ENCODE measurements at regions not wholly inside any gene's neighbourhood (a gene's known extent, or its start where the extent isn't known, plus 50 kb on each side); places are given as distances from the start of the nearest gene placed in this dataset.
"Not testable (repeated sequence)": the region's sequence is repeated elsewhere in the genome, so short reads cannot be mapped to it uniquely, and the experiment has no call there.

- no peak for DNase-seq (ENCODE audit: low read depth)
Observed at GRCh38 chr12:67842124-67842523, 147.1 kb upstream of the IFNG-AS1 start.

DNA sequence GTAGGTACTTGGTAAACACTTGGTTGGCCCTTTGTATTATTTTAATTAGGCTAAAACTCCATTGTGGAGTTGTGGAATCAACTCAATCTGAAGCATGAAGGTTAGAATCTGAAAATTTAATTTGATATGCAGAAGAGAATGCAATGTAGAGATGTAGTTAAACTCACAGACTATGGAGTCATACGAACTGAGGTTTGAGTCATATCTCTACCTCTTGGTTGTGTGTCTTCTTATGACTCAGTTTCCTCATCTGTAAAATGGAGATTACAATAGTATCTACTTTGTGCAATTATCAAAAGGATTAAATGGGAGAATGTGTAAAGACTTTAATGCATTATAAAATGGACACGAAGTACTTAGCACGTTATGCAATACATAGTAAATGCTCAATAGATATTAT is 146.0 kb upstream of the IFNG-AS1 start:
- no peak for DNase-seq (ENCODE audit: low read depth)

- DNase-seq (ENCODE audit: low read depth): no peak
Observed at GRCh38 chr12:67852701-67853100, 136.5 kb upstream of the IFNG-AS1 start.

DNA sequence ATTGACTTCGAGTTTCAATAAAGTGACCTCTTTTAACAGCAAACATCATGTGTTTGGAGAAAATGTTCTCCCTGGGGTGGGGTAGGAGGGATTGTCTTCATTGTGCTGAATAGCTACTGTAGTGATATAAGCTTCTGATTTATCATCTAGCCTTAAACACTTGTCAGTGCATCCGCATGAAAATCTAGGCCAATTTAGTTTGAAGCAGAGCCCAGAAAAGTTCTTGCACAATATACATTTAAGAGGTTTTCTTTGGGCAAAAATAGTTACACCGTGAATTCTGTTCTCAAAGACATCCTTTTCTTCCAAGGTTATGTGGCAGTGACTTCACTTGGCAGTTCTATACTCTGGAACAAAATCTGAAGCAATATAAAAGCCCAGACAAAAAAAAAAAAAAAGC is 136.0 kb upstream of the IFNG-AS1 start:
- DNase-seq (ENCODE audit: low read depth): no peak

GRCh38 chr12:67854351-67854750 is 134.9 kb upstream of the IFNG-AS1 start:
- no peak for DNase-seq (ENCODE audit: low read depth)

GRCh38 chr12:67855103-67855502 is 134.1 kb upstream of the IFNG-AS1 start:
- no peak for DNase-seq (ENCODE audit: low read depth)

DNA sequence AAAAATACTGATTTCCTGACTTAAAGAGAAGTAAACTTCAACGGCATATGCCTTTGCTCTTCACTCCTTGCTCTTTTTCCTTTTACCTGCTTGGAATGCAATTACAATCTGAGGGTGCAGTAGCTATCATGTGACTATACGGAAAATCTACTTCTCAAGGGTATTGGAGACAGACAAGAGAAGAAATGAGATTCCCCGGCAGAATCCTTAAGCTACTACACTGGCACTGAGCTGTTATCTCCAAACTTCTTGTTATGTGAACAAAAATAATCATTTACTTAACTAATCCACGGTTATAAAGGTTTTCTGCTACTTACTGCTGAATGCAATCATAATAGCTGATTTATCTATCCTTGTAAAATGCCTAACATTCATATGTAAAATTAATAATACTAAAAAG is 118.0 kb upstream of the IFNG-AS1 start:
- DNase-seq (ENCODE audit: low read depth): no peak

DNA sequence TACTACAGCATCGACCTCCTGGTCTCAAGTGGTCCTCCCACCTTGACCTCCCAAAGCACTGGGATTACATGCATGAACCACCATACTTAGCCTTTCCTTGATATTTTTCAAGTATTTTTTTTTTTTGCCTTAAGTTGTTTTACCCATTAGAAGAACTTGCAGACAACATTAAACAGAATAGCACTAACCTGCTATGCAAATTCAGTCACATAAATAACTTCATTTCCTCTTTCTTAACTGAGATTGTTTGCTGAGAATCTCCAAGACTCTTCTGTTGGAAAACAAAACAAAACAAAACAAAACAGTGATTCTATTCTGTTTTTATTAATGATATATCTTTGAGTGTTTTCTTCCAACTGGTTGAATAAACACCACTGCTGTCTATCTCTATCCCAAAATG is 115.9 kb upstream of the IFNG-AS1 start:
- no peak for DNase-seq (ENCODE audit: low read depth)

DNA sequence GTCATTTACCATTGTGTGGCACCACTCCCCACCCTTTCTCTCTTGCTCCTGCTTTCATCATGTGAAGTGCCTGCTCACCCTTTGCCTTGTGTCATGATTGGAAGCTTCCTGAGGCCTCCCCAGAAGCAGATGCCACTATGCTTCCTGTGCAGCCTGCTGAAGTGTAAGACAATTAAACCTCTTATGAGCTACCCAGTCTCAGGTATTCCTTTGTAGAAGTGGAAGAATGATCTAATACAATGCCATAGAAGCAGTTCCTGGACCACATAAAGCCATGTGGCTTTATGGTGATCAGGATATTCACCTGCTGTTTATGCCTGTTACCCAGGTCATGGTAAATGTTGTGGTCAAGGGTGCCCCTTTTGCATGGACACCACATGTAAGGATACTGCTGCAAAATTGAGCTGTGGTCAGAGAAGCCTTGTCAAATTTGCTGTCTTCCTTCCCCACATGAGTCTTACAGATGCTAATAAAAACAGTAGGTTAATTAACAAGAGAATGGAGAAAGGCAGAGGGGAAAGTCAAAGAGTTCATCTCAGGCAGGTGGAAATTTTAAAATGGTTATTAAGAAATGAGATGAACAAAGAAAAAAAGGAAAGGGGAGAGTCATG is 112.8 kb upstream of the IFNG-AS1 start:
- DNase-seq (ENCODE audit: low read depth): no peak

GRCh38 chr12:67877727-67878126 is 111.5 kb upstream of the IFNG-AS1 start:
- DNase-seq (ENCODE audit: low read depth): no peak

DNA sequence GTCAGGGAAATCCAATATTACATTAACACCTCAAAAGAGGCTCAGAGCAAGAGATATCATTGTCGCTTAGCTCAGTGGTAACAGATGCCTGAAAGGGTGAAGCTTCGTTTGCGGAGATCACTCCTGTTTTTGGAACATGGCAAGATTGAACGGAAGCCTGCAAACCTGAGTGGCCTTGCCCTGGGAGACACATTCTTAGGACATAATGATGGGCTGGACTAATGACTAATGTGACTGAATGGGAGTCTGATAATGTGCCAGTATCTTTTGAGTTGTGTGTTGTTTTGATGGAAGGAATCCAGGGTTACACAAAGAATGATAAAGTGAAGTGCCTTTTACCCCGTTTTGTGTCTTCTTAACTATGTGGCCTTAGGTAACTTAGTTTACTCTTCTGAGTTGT is 109.3 kb upstream of the IFNG-AS1 start:
- no peak for DNase-seq (ENCODE audit: low read depth)

DNA sequence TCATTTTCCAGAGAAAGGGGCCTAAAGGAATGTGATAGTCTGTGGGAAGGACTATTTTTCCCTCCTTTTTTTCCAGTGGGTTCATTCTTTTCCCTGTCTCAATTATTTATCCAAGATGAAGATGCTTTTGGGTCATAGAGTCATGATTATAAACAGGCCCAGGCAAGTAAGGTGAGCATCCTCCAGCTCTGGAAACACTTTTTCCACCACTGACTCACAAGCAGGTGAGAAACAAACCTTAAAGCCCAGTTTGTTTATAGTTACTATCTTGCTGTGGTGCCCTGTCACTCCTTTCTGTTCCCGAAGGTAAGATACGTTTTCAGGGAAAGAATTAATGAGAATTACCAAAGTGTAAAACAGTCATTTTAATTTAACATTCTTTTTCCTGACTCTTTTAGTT is 107.7 kb upstream of the IFNG-AS1 start:
- no peak for DNase-seq (ENCODE audit: low read depth)

DNA sequence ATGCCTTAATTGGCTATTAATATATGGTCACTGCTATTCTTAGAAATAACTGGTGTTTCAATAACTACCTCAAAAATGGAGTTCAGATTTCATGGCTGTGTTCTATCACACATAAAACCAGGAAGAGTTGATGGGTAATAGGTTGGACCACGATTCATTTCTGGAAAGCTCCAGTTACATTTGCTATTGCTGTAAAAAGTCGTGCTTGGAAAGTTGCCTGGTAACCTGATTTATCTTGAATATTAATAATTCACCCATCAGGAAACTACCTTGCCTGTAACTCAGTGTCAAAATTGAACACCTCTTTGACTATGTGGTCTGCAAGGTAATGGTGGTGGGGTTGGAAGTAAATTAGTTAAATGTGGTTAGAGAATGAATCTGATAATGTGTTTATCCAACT is 104.7 kb upstream of the IFNG-AS1 start:
- DNase-seq (ENCODE audit: low read depth): no peak

GRCh38 chr12:67885375-67886169 is 103.7 kb upstream of the IFNG-AS1 start:
- no peak for DNase-seq (ENCODE audit: low read depth)

- no peak for DNase-seq (ENCODE audit: low read depth)
Observed at GRCh38 chr12:67887065-67887464, 102.2 kb upstream of the IFNG-AS1 start.

GRCh38 chr12:67889931-67890330 is 99.3 kb upstream of the IFNG-AS1 start:
- no peak for DNase-seq (ENCODE audit: low read depth)

DNA sequence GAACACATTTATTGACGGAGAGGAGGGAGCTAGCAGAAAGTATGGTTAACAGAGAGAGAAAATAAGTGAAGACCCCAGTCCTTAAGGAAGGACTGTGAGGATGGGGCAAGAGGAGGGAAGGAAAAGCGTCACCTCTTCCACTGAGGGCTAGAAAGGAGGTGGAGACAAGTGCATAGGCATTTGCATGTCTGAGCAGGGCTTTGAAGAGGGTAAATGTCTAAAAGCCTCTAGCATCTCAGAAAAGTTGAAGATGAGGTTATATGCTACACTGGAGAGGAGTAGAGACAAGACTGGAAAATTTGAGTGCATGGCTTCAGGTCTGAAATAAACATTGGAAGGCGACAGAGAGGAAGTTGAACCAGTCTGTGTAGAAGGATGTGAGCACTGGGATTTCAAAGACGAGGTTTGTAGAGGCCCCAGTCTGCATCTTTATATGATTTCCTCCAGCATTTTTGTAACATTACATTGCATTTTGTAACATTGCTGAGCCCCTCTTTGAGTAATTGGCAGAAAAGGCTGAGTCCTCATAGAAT is 98.5 kb upstream of the IFNG-AS1 start:
- no peak for DNase-seq (ENCODE audit: low read depth)

- no peak for DNase-seq (ENCODE audit: low read depth)
Observed at GRCh38 chr12:67891596-67891995, 97.7 kb upstream of the IFNG-AS1 start.

DNA sequence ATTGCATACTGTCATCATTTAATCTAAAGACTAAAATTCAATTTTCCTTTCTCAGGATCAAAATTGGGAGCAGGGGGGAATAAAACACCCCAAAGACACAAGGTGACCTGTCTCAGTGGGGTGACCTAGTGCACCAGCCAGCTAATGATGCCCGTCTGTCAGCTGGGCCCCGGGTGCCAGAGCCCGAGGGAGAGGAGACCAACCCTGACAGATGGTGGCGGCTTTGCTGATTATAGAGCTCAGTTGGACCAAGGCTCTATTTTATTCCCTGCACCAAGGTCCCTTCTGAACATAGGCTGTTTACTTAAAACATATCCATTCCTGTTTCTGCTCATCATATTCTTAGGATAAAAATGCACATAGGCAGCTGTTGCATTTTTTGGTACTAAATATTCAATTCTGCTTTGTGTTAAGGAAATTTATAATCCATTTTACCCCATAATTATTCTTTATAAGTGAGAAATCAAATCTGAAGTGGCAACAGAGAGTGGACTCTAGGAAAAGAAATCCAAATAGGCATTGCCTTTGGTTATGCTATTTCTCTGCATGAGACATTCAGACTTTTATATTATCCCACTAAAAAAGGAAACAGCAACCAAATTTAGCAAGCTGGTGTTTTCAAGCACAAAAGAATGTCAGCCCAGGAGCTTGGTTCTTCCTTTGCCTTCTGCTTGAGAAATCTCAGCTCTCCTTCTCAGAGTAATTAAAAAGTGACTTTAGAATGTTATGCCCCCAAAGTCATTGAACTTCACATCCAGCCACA is 96.8 kb upstream of the IFNG-AS1 start:
- DNase-seq (ENCODE audit: low read depth): no peak

DNA sequence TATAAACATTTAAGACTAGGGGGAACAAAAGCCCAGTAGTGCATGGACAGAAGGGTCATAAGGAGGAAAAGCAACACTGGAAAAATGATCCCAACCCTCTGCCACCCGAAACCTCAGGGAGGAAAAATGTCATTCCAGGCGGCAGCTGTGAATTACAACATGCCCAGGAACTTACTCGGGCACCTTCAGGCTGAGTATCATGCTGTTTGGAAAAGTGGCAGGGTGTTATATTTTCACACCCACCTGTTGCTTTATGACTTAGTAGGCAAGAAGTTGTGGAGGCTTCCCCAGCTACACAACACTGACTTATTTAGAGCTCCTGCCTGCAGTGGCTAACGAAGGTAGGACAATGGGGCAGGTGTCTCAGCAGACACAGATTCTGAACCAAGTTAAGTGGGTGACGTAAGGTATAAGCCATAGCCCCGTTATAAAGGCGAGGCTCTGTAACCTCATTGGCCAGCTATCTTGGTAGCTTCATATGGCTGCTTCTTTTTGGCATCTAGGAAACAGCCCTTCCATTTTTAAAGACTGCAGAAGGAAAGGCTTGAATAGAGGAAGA is 96.1 kb upstream of the IFNG-AS1 start:
- DNase-seq (ENCODE audit: low read depth): no peak

DNA sequence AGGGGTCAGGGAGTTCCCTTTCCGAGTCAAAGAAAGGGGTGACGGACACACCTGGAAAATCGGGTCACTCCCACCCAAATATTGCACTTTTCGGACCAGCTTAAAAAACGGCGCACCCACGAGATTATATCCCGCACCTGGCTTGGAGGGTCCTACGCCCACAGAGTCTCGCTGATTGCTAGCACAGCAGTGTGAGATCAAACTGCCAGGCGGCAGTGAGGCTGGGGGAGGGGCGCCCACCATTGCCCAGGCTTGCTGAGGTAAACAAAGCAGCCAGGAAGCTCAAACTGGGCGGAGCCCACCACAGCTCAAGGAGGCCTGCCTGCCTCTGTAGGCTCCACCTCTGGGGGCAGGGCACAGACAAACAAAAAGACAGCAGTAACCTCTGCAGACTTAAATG is 88.8 kb upstream of the IFNG-AS1 start:
- DNase-seq (ENCODE audit: low read depth): not testable (repeated sequence)

GRCh38 chr12:67909091-67909531 is 80.1 kb upstream of the IFNG-AS1 start:
- DNase-seq (ENCODE audit: low read depth): no peak

GRCh38 chr12:67909681-67910080 is 79.6 kb upstream of the IFNG-AS1 start:
- no peak for DNase-seq (ENCODE audit: low read depth)

All from stimulated activated CD4-positive, alpha-beta T cell treated with anti-CD3 and anti-CD28 coated beads, Interleukin-2, amount 100 ng/mL, for 4 hours (primary cell).